DMS79 (cell line): ENCODE measurements at regions not wholly inside any gene's neighbourhood (a gene's known extent, or its start where the extent isn't known, plus 50 kb on each side); places are given as distances from the start of the nearest gene placed in this dataset.
"Not testable (repeated sequence)": the region's sequence is repeated elsewhere in the genome, so short reads cannot be mapped to it uniquely, and the experiment has no call there.

Source experiments
- DNase-seq: peaks from one replicate; lab custom pipeline; 2025; lab: John Stamatoyannopoulos, UW

GRCh38 chr10:56449770-56450169 lies 88.7 kb upstream of the ZWINT start:
- DNase-seq: no peak

- DNase-seq: not testable (repeated sequence)
These were observed 86.6 kb upstream of the ZWINT start for GRCh38 chr10:56447613-56448012.

- DNase-seq: not testable (repeated sequence)
These were observed 80.3 kb upstream of the ZWINT start for GRCh38 chr10:56441337-56441736.
